NCI-H82 (cell line): ENCODE measurements at regions not wholly inside any gene's neighbourhood (a gene's known extent, or its start where the extent isn't known, plus 50 kb on each side); places are given as distances from the start of the nearest gene placed in this dataset.

Experiments
- DNase-seq: peaks from one replicate; lab custom pipeline; 2025; lab: John Stamatoyannopoulos, UW

GRCh38 chr22:20637750-20638506 is 130.5 kb downstream of the MED15 start:
- DNase-seq, result no peak

DNA sequence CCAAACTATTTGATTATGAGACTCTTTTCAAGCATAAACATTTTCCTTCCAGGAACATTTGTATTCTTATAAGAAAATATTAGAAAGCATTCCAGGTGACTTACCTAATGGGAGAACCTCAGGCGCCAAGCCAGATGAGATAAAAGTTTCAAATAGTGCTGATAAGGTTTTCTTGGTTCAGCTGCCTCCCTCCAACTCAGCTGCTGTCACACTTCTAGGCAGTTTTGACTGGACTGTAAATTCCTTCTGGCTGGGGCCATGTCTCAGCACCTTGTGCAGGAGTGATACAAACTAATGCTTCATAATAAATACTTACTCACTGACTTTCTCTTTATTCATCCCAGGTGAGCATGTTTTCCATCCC is 131.1 kb downstream of the MED15 start:
- no peak for DNase-seq

GRCh38 chr22:20639343-20639742 is 131.9 kb downstream of the MED15 start:
- DNase-seq, result no peak

DNA sequence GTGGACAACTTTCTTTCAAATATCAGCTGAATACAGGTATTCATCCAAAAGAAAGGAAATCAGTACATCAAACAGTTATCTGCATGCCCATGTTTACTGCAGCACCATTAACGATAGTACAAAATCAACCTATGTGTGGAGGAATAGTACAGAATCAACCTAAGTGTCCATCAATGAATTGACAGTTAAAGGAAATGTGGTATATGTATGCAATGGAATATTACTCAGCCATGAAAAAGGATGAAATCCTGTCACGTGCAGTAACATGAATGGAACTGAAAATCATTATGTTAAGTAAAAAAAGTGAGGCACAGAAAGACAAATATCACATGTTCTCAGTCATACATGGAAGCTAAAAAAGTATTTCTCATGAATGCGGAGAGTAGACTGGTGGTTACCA is 132.3 kb downstream of the MED15 start:
- no peak for DNase-seq

- no peak for DNase-seq
Measured at GRCh38 chr22:20641198-20641892, 132.6 kb upstream of the SERPIND1 start.

GRCh38 chr22:20641919-20642579 is 131.9 kb upstream of the SERPIND1 start:
- DNase-seq, result no peak

DNA sequence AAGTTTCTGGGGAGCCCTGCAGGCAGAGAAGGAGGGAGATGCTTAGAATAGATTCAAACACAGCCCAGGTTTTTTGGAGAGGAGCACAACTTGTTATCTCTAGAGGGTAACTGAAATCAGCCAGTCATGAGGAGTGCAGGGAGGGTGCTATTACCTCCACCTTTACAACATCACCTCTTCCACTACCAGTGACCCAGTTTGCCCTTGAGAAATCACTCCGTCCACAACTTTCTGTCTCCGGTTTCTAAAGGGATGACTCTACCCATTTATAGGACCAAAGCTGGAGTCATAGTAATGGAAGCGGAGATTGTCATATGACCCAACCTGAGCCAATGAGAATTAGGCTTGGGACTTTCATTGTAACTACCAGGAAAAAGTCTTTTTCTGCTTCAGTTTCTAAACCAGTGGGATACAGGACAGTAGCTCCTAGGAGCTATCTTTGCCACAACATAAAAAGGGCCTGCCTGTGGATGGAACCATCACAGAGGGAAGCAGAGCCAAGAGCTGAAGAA is 131.2 kb upstream of the SERPIND1 start:
- DNase-seq, result no peak

DNA sequence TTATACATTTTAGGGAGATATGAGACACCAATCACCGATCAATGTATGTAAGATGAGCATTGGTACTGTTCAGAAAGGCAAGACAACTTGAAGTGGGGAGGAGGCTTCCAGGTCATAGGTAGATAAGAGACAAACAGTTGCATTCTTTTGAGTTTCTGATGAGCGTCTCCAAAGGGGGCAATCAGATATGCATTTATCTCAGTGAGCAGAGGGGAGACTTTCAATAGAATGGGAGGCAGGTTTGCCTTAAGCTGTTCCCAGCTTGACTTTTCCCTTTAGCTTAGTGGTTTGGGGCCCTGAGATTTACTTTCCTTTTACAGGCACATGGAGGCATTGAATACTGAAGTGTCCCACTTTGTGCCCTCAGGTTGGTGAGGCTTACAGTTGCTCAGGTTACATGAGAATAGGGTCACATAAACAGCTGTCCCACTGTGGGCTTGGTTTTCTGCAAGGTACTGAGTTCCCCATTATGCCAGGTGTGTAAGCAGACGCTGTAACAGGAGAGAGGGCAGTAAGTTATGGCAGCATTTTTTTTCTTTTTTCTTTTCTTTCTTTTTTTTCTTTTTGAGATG is 129.8 kb upstream of the SERPIND1 start:
- DNase-seq, result no peak

DNA sequence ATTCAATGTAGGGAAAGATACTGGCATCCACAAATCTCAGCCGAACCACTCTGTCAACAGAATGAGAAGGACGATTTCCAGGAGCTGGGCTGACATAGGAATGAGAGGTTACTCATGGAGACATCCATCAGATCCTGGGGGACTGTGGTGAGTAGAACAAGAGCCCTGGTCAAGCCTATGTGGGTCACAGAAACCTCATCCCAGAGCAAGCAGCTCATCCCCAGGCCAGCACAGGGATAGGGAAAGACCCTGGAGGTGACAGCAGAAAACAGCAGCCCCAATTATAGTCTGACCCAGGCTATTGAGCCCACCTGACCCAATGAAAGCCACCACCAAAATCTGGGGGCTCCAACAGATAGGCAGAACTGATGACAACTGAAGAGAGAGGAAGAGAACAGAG is 128.0 kb upstream of the SERPIND1 start:
- DNase-seq, result no peak

GRCh38 chr22:20646415-20646814 is 127.5 kb upstream of the SERPIND1 start:
- DNase-seq, result no peak

DNA sequence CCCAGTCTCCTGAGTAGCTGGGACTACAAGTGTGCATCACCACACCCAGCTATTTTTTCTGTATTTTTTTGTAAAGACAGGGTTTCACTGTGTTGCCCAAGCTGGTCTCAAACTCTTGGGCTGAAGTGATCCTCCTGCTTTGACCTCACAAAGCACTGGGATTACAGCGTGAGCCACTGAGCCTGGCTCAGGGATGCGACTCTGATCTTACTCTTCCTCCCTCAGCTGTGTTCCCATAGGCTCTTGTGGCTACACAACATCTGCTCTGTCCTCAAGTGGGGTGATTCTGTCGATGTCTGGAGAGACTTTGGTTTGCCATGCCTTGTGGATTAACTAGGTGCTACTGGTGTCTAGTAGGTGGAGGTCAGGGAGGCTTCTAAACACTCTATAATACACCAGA is 127.0 kb upstream of the SERPIND1 start:
- peak; percentile 32 for DNase-seq

DNA sequence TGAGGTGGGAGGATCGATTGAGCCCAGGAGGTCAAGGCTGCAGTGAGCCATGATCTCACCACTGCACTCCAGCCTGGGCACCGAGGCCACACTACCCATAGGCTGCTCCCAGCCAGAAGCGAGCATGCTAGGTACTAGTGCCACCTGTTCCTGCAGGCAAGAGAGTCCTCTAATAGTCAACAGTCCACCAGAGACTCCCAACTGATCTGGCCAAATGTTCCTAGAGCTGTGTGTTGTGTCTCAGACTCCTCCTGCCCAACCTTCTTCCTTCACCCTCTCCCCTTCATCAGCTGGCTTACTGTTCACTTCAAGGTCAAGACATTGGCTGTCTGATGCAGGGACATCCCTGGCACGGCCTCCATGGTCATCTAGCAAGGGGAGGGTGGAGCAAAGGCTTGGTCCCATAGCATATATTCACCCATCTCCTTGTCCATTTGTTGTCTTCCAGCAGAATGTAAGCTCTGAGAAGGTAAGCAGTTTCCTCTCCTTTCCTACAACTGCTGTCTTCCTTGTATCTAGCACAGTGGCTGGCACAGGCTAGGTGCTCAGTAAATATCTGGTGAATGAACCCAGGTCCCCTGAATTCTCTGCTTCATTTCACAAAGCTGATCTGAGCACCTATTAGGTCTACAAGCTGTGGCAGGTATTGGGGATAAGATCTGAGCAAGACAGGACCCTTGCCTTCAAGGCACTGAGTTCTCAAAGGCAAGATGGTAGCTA is 126.2 kb upstream of the SERPIND1 start:
- no peak for DNase-seq

DNA sequence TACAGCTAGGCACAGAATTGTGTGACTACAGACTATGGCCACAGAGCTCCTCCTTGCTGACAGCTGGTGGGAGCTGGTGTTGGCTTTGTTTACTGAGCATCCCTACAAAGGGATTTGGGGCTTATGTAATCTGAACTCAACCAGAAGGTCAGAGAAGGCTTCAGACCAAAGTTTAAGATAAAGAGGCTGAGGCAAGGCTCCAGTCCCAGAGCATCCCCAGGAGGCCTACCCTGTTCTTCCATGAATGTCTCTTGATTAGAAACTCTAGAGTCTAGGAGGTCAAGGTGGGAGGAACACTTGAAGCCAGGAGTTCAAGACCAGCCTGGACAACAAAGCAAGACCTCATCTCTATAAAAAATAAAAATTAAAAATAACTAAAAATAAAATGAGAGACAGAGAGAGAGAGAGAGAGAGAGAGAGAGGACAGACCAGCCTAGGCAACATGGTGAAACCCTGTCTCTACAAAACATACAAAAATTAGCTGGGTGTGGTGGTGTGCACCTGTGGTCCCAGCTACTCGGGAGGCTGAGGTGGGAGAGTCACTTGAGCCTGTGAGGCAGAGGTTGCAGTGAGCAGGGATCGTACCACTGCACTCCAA is 125.5 kb upstream of the SERPIND1 start:
- peak; percentile 79 for DNase-seq

- DNase-seq, result no peak
Measured at GRCh38 chr22:20650294-20651207, 123.4 kb upstream of the SERPIND1 start.

GRCh38 chr22:20651286-20651685 is 122.6 kb upstream of the SERPIND1 start:
- no peak for DNase-seq

- DNase-seq, result no peak
Measured at GRCh38 chr22:20652130-20652529, 121.8 kb upstream of the SERPIND1 start.

GRCh38 chr22:20652582-20652981 is 121.3 kb upstream of the SERPIND1 start:
- DNase-seq, result no peak

- no peak for DNase-seq
Measured at GRCh38 chr22:20653012-20653794, 120.7 kb upstream of the SERPIND1 start.

DNA sequence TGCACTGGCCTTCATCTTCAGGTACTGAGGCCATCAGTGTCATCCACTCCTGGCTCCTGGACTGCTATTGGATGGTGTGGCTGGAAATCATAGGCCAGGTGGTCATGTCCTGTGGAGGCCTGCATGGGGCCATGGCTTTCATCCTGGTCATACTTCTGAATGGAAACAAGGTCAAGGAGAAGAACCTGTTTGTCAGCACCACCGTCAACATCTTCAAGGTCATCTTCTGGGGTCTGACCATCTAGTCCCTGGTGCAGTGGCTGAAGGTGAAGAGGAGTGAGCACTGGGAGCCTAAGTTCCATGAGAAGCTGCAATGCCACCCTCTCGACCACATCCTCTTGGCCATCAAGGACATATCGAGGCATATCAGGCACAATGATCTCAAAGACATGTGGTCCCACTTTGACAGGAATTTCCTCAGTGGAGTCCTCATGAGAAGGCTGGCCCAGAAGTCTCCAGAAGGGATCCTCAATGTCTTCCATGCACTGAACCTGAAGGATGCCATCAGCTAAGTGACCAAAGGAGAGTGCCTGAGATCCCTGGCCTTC is 120.0 kb upstream of the SERPIND1 start:
- no peak for DNase-seq
